ENCODE measurements at regions not wholly inside any gene's neighbourhood (a gene's known extent, or its start where the extent isn't known, plus 50 kb on each side); places are given as distances from the start of the nearest gene placed in this dataset.

DNA sequence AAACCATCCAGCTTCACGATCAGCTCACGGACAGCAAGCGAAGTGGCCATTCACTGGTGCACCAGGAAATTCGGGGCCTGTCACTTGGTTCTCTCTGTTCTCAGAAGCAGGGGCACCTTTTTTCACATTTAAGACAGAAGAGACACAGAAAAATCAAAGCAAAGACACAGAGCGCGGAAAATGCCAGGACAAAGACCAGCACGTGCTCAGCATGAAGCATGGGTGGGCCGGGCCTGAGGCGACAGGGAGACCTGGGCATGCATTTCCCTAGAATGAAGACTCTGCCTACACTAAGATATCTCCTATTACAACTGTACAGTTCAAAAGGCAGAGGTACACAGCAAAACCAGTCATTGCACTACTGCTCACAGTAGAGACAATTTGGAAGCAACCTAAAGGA lies 117.4 kb upstream of the ID2 start:
- H3K4me3 ChIP-seq (ENCODE audit: low read depth, low read length) = no peak overlapping the region
- DNase-seq (ENCODE audit: low read depth) = no peak
- TF ChIP-seq, protein P1, sequence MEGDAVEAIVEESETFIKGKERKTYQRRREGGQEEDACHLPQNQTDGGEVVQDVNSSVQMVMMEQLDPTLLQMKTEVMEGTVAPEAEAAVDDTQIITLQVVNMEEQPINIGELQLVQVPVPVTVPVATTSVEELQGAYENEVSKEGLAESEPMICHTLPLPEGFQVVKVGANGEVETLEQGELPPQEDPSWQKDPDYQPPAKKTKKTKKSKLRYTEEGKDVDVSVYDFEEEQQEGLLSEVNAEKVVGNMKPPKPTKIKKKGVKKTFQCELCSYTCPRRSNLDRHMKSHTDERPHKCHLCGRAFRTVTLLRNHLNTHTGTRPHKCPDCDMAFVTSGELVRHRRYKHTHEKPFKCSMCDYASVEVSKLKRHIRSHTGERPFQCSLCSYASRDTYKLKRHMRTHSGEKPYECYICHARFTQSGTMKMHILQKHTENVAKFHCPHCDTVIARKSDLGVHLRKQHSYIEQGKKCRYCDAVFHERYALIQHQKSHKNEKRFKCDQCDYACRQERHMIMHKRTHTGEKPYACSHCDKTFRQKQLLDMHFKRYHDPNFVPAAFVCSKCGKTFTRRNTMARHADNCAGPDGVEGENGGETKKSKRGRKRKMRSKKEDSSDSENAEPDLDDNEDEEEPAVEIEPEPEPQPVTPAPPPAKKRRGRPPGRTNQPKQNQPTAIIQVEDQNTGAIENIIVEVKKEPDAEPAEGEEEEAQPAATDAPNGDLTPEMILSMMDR (IDR thresholded peaks at IDR 0.05; ENCODE audit: control insufficient read depth, extremely low read depth, insufficient read depth) = no peak

DNA sequence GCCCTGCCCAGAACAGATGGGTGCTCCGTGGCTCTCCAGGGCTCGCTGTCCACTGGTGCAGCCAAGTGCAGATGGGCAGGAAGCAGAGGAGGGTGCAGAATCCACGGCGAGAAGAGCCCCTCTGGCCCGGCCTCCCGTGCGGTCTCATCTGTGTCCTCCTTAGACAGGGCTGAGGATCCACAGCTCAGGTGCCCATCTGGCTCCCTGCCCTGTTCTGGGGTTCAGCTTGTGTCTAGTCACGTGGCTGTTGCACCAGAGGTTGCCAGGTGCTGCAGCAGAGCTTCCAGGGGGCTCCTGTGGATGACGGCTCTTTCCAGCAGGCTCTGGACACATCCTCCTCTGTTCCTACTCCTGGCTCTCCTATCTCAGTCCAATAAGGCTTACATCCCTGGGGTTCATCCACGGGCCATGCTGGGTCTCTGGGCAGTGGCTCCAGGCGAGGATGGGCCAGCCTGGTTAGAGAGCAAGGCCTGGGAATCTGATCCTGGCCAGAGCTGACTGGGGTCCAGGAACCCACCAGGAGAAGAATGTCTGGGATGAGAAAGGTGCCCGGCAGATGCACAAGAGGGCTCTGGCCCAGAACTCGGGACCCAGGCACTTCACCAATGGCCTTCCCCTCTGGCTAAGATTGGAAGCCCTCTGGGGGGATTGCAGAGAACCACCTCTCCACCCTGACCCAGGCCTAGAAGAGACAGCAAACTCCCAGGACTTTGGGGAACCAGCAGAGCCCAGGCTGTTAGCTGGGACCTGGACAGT lies 116.3 kb upstream of the ID2 start:
- TF ChIP-seq, protein P1 (IDR thresholded peaks at IDR 0.05; ENCODE audit: control insufficient read depth, extremely low read depth, insufficient read depth) = no peak
- DNase-seq (ENCODE audit: low read depth) = no peak
- H3K4me3 ChIP-seq (ENCODE audit: low read depth, low read length) = no peak overlapping the region

DNA sequence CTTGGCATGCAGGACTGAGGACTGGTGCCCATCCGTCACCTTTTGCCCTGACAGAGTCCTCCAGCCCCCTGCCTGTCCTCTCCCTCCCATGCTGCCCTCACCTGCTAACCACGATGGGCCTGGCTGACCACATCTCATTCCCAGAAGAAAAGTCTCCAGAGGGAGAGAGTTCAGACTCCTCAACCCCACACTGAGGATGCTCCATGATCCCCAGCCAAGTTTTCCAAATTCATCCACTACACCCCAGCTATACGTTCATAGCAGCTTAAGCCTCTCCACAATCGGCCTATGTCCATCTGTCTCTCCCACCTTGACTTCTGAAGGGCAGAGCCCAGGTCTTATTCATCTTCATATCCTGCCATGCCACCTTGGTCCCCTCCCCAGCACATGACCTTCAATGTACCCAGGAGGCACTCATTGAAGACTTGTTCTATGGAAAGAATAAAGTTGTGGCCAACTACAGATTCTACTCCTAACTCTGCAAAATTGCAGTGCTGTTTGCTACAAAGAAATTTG lies 115.6 kb upstream of the ID2 start:
- TF ChIP-seq, protein P1 (IDR thresholded peaks at IDR 0.05; ENCODE audit: control insufficient read depth, extremely low read depth, insufficient read depth) = no peak
- H3K4me3 ChIP-seq (ENCODE audit: low read depth, low read length) = no peak overlapping the region
- DNase-seq (ENCODE audit: low read depth) = no peak

DNA sequence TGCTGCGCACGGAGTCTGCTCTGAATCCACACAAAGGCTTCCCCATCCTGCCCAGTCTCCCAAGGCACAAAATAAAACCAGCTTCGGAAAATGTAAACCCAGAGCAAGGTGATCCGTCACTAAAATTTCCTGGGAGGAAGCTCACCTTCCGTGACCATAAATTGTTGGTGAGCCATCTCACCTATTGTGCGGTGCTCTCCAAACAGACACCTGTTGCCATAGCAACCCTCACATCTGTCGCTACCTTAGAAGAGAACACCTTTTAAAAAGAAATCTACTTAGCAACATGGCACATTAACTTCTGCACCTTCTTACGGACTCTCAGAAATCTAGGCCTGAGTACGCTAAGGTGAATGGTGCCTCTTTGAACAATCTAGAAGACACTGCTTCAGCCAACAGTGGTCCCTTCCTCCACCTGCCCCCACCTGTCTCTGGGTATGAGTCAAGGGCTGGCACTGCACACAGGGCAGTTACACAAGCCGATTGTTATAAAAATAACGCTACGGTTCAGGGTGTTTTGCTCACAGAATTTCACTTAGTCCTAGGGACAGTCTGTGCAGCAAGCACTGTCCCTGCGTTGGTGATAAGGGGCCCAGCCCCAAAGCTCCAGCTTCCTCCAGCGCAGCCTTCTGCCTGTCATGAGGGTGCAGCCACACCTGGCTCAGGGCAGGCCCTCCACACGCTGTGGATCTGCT lies 114.9 kb upstream of the ID2 start:
- no peak for DNase-seq (ENCODE audit: low read depth)
- TF ChIP-seq, protein P1 (IDR thresholded peaks at IDR 0.05; ENCODE audit: control insufficient read depth, extremely low read depth, insufficient read depth) = no peak
- no peak overlapping the region for H3K4me3 ChIP-seq (ENCODE audit: low read depth, low read length)

DNA sequence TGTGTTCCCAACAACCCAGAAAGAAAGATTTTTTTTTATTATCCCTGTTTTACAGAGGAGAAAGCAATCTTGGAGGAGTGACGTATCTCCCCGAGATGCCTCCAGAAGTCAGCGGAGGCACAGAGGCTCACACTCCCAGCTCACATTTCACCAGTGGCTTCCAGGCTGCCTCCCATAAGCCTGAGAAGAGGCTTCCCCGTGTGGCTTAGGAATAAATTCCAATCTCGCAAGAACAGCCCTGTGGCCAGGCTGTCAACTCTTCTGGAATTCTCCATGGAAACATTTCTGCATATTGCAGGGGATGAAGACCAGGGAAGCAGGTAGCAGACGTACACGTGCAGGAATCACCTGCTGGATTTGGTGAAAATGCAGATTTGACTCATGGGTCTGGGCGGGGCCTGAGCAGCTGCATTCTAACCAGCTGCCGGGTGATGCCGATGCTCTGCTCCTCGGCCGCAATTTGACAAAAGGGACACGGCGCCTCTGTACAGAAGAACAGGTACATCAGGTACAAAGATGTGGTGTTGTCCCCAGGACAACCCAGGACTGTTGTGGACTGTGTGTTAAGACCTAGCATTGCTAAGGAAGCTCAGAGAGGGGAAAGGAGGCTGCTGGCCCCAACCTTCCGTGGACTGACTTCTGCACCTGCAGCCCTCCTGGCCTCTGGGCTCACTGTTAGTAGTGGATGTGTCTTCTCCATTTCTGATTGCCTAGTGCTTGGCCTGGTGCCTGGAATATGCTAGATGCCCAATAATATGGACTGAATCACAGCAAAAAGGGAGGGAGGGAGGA lies 114.2 kb upstream of the ID2 start:
- DNase-seq (ENCODE audit: low read depth) = no peak
- H3K4me3 ChIP-seq (ENCODE audit: low read depth, low read length) = no peak overlapping the region
- TF ChIP-seq, protein P1 (IDR thresholded peaks at IDR 0.05; ENCODE audit: control insufficient read depth, extremely low read depth, insufficient read depth) = no peak

DNA sequence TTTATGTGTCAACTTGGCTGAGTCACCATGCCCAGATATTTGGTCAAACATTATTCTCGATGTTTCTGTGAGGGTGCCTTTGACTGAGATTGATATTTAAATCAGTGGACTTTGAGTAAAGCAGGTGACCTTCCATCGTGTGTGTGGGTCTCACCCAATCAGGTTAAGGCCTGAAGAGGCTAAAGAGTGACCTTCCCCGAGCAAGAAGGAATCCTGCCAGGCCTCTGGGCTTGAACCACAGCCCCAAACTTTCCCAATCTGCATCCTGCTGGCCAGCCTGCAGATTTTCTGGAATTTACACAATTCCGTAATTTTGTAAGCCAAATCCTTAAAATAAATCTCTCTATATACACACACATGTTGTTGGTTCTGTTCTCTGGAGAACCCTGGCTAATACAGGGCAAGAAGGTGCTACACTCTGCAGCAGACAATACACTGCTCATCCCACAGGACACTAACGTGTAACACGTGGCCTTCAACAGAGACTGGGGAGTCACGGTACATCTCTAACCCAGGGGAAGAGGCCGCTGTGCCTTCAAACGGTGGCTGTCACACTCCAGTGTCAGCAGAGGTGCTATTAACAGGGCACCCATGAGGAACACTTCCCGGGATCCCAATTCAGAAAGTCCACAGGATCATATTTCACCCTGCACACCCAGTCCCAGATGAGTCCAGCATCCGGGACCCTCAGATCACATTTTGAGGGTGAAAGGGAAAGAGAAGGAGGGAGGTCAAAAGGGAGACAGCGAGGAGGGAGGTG lies 113.1 kb upstream of the ID2 start:
- DNase-seq (ENCODE audit: low read depth) = no peak
- H3K4me3 ChIP-seq (ENCODE audit: low read depth, low read length) = no peak overlapping the region
- TF ChIP-seq, protein P1 (IDR thresholded peaks at IDR 0.05; ENCODE audit: control insufficient read depth, extremely low read depth, insufficient read depth) = no peak
